Heart left ventricle (tissue), 16 donors: ENCODE measurements at regions not wholly inside any gene's neighbourhood (a gene's known extent, or its start where the extent isn't known, plus 50 kb on each side); places are given as distances from the start of the nearest gene placed in this dataset.

ENCODE experiments used
- ATAC-seq, 4 donors: fragments of 200-7000 bp; cut with Tn5 transposase; one replicate each; pipeline ENCODE4 v1.9.1; 2020 to 2022; ENCODE audit warnings: moderate library complexity in 4 of 4, mild to moderate bottlenecking in 3 of 4, moderate number of reproducible peaks in 1 of 4
- DNase-seq, 5 donors: peaks; one replicate each; pipeline ENCODE4 v3.0.0-alpha.2; 2020
- H3K27ac ChIP-seq, 12 donors: fragments of 200-600 bp; sonication (generic) in 4 of 12; one replicate each; pipeline versions ENCODE4 v1.5.0 to v1.8.0; 2016 to 2022; ENCODE audit warnings: mild to moderate bottlenecking in 2 of 12
- H3K27me3 ChIP-seq, 9 donors: fragments of 200-600 bp; sonication (generic) in 2 of 9; one replicate each; pipeline versions ENCODE4 v1.5.1 to v1.8.0; 2016 to 2022; ENCODE audit warnings: mild to moderate bottlenecking in 3 of 9
- H3K36me3 ChIP-seq, 9 donors: fragments of 200-600 bp; sonication (generic) in 2 of 9; one replicate each; pipeline versions ENCODE4 v1.5.0 to v1.8.0; 2018 to 2022; ENCODE audit warnings: mild to moderate bottlenecking in 2 of 9
- H3K4me1 ChIP-seq, 12 donors: fragments of 200-600 bp; sonication (generic) in 4 of 12; one replicate each; pipeline versions ENCODE4 v1.5.0 to v1.8.0; 2016 to 2022; ENCODE audit warnings: mild to moderate bottlenecking in 3 of 12
- H3K4me3 ChIP-seq, 12 donors: fragments of 200-600 bp; sonication (generic) in 4 of 12; one replicate each; pipeline versions ENCODE4 v1.5.0 to v1.8.0; 2017 to 2022; ENCODE audit warnings: mild to moderate bottlenecking in 9 of 12, moderate library complexity in 4 of 12
- H3K9me3 ChIP-seq, 12 donors: fragments of 200-600 bp; sonication (generic) in 4 of 12; one replicate each; pipeline versions ENCODE4 v1.5.0 to v1.8.0; 2016 to 2022; ENCODE audit warnings: mild to moderate bottlenecking in 1 of 12
- POLR2A ChIP-seq, 2 donors: fragments of 450-650 bp; IDR thresholded peaks; one replicate each; pipeline ENCODE4 v1.6.1; 2017; ENCODE audit warnings: antibody characterized with exemption in 2 of 2, mild to moderate bottlenecking in 2 of 2, moderate library complexity in 2 of 2
- WGBS, 4 donors: extraction: QIAGEN DNeasy Blood & Tissue Kit in 2 of 4; methylation state at CpG; one replicate each; pipeline versions ENCODE4 v1.1.5 to v1.1.7; 2013 to 2018; 5-methylcytosine and 5-hydroxymethylcytosine counted together
- intact Hi-C, 10 donors: fragments of 100-400 bp; cut with DNase I; formaldehyde crosslinking; loops; one replicate each; pipeline versions ENCODE4 v1.11.1 to v1.14.2; 2022
- TF ChIP-seq, protein P1 (sequence below), 12 donors: fragments of 200-600 bp; sonication (generic) in 4 of 12; IDR thresholded peaks; one replicate each; pipeline versions ENCODE4 v1.5.0 to v1.8.0; 2018 to 2022; ENCODE audit warnings: antibody characterized with exemption in 12 of 12, mild to moderate bottlenecking in 5 of 12
- donor health status: ischemic (EF 13 %, LVEDD 7.1; RV severe dilation, severe dysfunction).
- donor health status: healthy with polysubstance abuse.
- donor health status: DM: no; HTN: yes; CAD: no.
- donor health status: DM: no; HTN: no; CAD: no.
- donor health status: ischemic (EF 25% LVEDD 6.9; RV normal size, moderate dysfunction).
- donor health status: ischemic (EF 25% LVEDD 5.7; RV mildly dilated, moderate dysfunction).
- donor health status: healthy.
- donor health status: DM: yes; HTN: yes; CAD: no.
- donor health status: ischemic (EF 35%, LVEDD 5.7; RV mildly dilated, moderate dysfunction).
- donor health status: nonischemic (EF 11% LVEDD 7.7; RV severe dilation, severe dysfunction).
- donor health status: DM: yes; HTN: yes; CAD: no.
- donor health status: PGD.
- donor health status: ischemic (EF 29% LVEDD 5.4; RV normal size, mild dysfunction).
- donor health status: nonischemic (EF 23%, LVEDD 6.1; RV moderate dilation, normal function).

DNA sequence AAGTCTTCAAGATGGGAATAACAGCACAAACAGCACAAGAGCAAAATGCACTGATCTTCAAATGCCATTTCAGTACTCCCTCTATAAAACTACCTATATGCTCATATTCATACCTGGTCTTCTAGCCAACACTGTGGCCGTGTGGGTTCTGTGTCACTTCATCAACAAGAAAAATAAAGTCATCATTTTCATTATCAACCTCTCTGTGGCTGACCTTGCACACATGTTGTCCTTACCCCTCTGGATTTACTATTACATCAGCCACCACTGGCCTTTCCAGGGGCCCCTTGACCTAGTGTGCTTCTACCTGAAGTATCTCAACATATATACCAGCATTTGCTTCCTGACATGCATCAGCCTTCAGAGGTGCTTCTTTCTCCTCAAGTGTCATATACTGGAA lies 59.6 kb upstream of the GPR174 start:
- Histone ChIP-seq H3K36me3 (no peaks in the 10 kb centered on the region), H3K27ac (no peak overlapping the region), H3K4me1 (peaks cover 0 to 4% (median 0%) of the 10 kb centered on the region in 12 donors), H3K9me3 (no peaks in the 10 kb centered on the region), H3K27me3 (peaks cover 0 to 12% (median 0%) of the 10 kb centered on the region in 9 donors), H3K4me3 (no peak overlapping the region)
- DNase-seq (no peak), ATAC-seq (no peak)
- 68 to 92% (median 82%) methylated on average over 1 of the region's 1 CpG for WGBS, 4 donors
- no peak for TF ChIP-seq POLR2A (IDR thresholded peaks at IDR 0.05)
- TF ChIP-seq, protein P1, sequence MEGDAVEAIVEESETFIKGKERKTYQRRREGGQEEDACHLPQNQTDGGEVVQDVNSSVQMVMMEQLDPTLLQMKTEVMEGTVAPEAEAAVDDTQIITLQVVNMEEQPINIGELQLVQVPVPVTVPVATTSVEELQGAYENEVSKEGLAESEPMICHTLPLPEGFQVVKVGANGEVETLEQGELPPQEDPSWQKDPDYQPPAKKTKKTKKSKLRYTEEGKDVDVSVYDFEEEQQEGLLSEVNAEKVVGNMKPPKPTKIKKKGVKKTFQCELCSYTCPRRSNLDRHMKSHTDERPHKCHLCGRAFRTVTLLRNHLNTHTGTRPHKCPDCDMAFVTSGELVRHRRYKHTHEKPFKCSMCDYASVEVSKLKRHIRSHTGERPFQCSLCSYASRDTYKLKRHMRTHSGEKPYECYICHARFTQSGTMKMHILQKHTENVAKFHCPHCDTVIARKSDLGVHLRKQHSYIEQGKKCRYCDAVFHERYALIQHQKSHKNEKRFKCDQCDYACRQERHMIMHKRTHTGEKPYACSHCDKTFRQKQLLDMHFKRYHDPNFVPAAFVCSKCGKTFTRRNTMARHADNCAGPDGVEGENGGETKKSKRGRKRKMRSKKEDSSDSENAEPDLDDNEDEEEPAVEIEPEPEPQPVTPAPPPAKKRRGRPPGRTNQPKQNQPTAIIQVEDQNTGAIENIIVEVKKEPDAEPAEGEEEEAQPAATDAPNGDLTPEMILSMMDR (IDR thresholded peaks at IDR 0.05) = no peak
- intact Hi-C loops = loop anchor here in 9 of 10 donors (5.0 to 10.0 kb wide), 3 partner anchors 520 to 530 kb away; no protein-coding TSS in a partner anchor

DNA sequence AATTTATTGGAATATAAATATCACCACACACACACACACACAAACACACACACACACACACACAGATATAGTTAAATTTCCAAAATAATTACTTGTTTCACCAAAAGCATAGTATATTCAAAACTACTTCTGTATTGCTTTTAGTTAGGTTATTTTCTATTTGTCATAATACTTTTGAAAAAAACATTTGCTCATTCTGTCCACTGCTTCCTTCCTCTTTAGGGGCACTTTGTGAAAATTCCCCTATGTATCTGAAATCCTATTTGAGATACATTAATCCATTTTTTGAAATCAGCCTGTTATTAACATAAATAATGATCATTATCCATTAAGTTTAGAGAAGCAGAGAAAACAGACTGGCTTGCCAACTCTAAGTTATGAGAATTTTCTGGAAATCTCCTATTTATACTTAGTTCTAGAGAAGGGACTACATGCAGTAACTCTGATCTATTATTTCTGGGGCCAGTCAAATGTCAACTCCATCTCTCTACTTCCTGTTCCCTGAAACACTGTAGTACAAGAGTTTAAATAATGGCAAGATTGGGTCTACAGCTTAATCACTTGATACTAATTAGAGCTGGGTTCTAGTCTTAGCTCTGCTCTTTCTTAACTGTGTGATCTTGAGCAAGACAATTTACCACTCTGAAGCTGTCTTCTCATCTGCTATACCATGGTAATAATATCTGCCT lies 54.4 kb upstream of the GPR174 start:
- no peak for DNase-seq
- Histone ChIP-seq H3K27me3 (peaks cover 0 to under 1% (median 0%) of the 10 kb centered on the region in 9 donors), H3K4me3 (no peak overlapping the region), H3K4me1 (peaks cover 0 to 7% (median 0%) of the 10 kb centered on the region in 12 donors), H3K27ac (peak overlapping the region in 1 of 12 donors; percentile 35), H3K36me3 (no peaks in the 10 kb centered on the region), H3K9me3 (no peaks in the 10 kb centered on the region)
- ATAC-seq = no peak
- TF ChIP-seq, protein P1 (IDR thresholded peaks at IDR 0.05) = no peak
- no peak for TF ChIP-seq POLR2A (IDR thresholded peaks at IDR 0.05)
- intact Hi-C loops = loop anchor here in 6 of 10 donors (5.0 to 10.0 kb wide), 4 partner anchors 57 to 535 kb away; no protein-coding TSS in a partner anchor

DNA sequence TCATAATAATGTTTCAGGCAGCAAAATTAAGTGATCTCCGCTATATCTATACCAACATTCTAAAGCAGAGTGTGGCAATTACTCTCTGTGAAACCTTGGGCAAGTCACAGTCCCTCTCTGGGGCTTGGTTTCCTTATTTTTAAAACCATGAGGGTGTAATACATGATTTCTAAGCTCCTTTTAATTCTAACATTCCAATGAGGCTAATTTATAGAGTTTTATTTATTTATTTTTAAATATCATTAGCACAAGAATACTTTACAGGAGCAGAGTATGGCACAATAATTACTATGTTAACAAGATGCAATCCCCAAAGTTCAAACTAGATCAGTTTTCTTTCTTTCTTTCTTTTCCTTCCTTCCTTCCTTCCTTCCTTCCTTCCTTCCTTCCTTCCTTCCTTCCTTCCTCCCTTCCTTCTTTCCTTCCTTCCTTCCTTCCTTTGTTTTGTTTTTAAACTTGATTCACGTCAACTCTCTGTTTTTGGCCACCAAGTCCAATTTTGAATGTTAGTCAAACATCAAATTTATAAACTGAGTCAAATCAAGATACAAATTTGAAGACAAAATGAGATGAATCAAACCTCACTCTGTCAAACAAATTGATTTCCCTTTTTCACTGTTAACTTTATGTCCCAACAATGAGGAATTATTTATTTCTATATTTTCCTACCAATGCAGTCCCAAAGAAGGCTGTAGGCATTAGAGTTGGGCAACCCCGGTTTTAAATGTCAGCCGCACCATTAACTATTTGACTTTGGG lies 50.2 kb upstream of the GPR174 start:
- intact Hi-C loops = loop anchor here in 4 of 10 donors (5.0 to 10.0 kb wide), 2 partner anchors 53 to 171 kb away; no protein-coding TSS in a partner anchor
- no peaks in the 10 kb centered on the region for H3K36me3 ChIP-seq
- H3K9me3 ChIP-seq = no peaks in the 10 kb centered on the region
- H3K4me3 ChIP-seq = no peak overlapping the region
- no peak for DNase-seq
- ATAC-seq = no peak
- peaks cover 0 to 14% (median 0%) of the 10 kb centered on the region in 12 donors for H3K4me1 ChIP-seq
- 68 to 91% (median 79%) methylated on average over 4 of the region's 4 CpGs for WGBS, 4 donors
- no peaks in the 10 kb centered on the region for H3K27me3 ChIP-seq
- TF ChIP-seq, protein P1 (IDR thresholded peaks at IDR 0.05) = no peak
- TF ChIP-seq POLR2A (IDR thresholded peaks at IDR 0.05) = no peak
- no peak overlapping the region for H3K27ac ChIP-seq
